ENCODE measurements at regions not wholly inside any gene's neighbourhood (a gene's known extent, or its start where the extent isn't known, plus 50 kb on each side); places are given as distances from the start of the nearest gene placed in this dataset.

- no peak for TF ChIP-seq YY1 (IDR thresholded peaks at IDR 0.05; ENCODE audit: low read depth)
- no peak for TF ChIP-seq NRF1 (IDR thresholded peaks at IDR 0.05; ENCODE audit: low read depth, low read length)
- TF ChIP-seq, protein P1, sequence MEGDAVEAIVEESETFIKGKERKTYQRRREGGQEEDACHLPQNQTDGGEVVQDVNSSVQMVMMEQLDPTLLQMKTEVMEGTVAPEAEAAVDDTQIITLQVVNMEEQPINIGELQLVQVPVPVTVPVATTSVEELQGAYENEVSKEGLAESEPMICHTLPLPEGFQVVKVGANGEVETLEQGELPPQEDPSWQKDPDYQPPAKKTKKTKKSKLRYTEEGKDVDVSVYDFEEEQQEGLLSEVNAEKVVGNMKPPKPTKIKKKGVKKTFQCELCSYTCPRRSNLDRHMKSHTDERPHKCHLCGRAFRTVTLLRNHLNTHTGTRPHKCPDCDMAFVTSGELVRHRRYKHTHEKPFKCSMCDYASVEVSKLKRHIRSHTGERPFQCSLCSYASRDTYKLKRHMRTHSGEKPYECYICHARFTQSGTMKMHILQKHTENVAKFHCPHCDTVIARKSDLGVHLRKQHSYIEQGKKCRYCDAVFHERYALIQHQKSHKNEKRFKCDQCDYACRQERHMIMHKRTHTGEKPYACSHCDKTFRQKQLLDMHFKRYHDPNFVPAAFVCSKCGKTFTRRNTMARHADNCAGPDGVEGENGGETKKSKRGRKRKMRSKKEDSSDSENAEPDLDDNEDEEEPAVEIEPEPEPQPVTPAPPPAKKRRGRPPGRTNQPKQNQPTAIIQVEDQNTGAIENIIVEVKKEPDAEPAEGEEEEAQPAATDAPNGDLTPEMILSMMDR (IDR thresholded peaks at IDR 0.05) = no peak
- TF ChIP-seq JUND (IDR thresholded peaks at IDR 0.05) = no peak
- no peak for TF ChIP-seq RFX5 (IDR thresholded peaks at IDR 0.05; ENCODE audit: low read length)
These were observed 134.6 kb downstream of the SOX4 start for GRCh38 chr6:21728141-21728540.
